CD14-positive monocyte (primary cell): ENCODE measurements at regions not wholly inside any gene's neighbourhood (a gene's known extent, or its start where the extent isn't known, plus 50 kb on each side); places are given as distances from the start of the nearest gene placed in this dataset.

Experiments used
- DNase-seq, 3 donors: peaks; one replicate each; pipeline ENCODE4 v3.0.0-alpha.2; 2011 to 2022
- H2AFZ ChIP-seq: 2 replicates; pipeline ENCODE4 v1.6.0; 2012; ENCODE audit warnings: mild to moderate bottlenecking, low read depth, low read length, inconsistent platforms; ENCODE audit not compliant: insufficient read depth, poor library complexity, severe bottlenecking
- H3K27ac ChIP-seq, 2 donors: 1 replicate in 1 of 2; 2 replicates in 1 of 2; pipeline ENCODE4 v1.5.1; 2012 to 2013; ENCODE audit warnings: low read length in 2 of 2, control low read depth in 1 of 2, inconsistent platforms in 1 of 2, low read depth in 1 of 2, mild to moderate bottlenecking in 1 of 2
- H3K27me3 ChIP-seq, 2 donors: one replicate each; pipeline versions ENCODE4 v1.6.0 to v1.6.1; 2011 to 2013; ENCODE audit warnings: low read length in 2 of 2; ENCODE audit not compliant: control insufficient read depth in 2 of 2, insufficient read depth in 2 of 2
- H3K36me3 ChIP-seq, 2 donors: replicated peaks in 1 of 2; 1 replicate in 1 of 2; 2 replicates in 1 of 2; pipeline versions ENCODE4 v1.5.1 to v1.6.1; 2012 to 2013; ENCODE audit warnings: low read length in 2 of 2, control low read depth in 1 of 2, inconsistent platforms in 1 of 2, mild to moderate bottlenecking in 1 of 2; ENCODE audit not compliant: insufficient read depth in 2 of 2, control insufficient read depth in 1 of 2
- H3K4me1 ChIP-seq, 2 donors: 1 replicate in 1 of 2; 2 replicates in 1 of 2; pipeline versions ENCODE4 v1.5.1 to v1.6.1; 2012 to 2013; ENCODE audit warnings: low read length in 2 of 2, control low read depth in 1 of 2, inconsistent platforms in 1 of 2, mild to moderate bottlenecking in 1 of 2, moderate library complexity in 1 of 2; ENCODE audit not compliant: insufficient read depth in 2 of 2, control insufficient read depth in 1 of 2
- H3K4me2 ChIP-seq: replicated peaks from 2 replicates; pipeline ENCODE3; 2012; ENCODE audit warnings: low read length, moderate library complexity, mild to moderate bottlenecking; ENCODE audit not compliant: poor library complexity, severe bottlenecking; ENCODE audit errors: extremely low read depth
- H3K4me3 ChIP-seq, 3 experiments: fragments of 200-600 bp in 1 of 3; sonication (generic) in 1 of 3; replicated peaks in 1 of 3; 1 replicate in 2 of 3; 2 replicates in 1 of 3; pipeline ENCODE4 v1.5.1; 2011 to 2013; ENCODE audit warnings: low read length in 3 of 3, mild to moderate bottlenecking in 3 of 3, control low read depth in 2 of 3, low read depth in 2 of 3, inconsistent platforms in 1 of 3, moderate library complexity in 1 of 3
- H3K79me2 ChIP-seq: 2 replicates; pipeline ENCODE4 v1.6.0; 2012; ENCODE audit warnings: mild to moderate bottlenecking, control low read depth, inconsistent platforms, low read length, moderate library complexity; ENCODE audit not compliant: insufficient read depth
- H3K9ac ChIP-seq: 2 replicates; pipeline ENCODE4 v1.6.0; 2017; ENCODE audit warnings: low read length, mild to moderate bottlenecking; ENCODE audit not compliant: insufficient read depth, poor library complexity, severe bottlenecking
- H3K9me3 ChIP-seq, 2 donors: replicated peaks in 1 of 2; 1 replicate in 1 of 2; 2 replicates in 1 of 2; pipeline versions ENCODE4 v1.5.1 to v1.6.1; 2012 to 2013; ENCODE audit warnings: low read length in 2 of 2, control low read depth in 1 of 2; ENCODE audit not compliant: control insufficient read depth in 1 of 2, insufficient read depth in 1 of 2
- H4K20me1 ChIP-seq: 2 replicates; pipeline ENCODE4 v1.6.0; 2012; ENCODE audit warnings: mild to moderate bottlenecking, low read length, control low read depth, moderate library complexity; ENCODE audit not compliant: insufficient read depth
- H3K27ac Mint-ChIP-seq, 7 donors: one replicate each; pipeline ENCODE4 v1.8.0; 2020; ENCODE audit warnings: mild to moderate bottlenecking in 7 of 7, mixed read lengths in 7 of 7, moderate library complexity in 6 of 7, inconsistent platforms in 2 of 7
- H3K27me3 Mint-ChIP-seq, 3 donors: one replicate each; pipeline ENCODE4 v1.8.0; 2021 to 2022; ENCODE audit warnings: low read depth in 3 of 3, mild to moderate bottlenecking in 3 of 3, mixed read lengths in 3 of 3, moderate library complexity in 3 of 3, inconsistent platforms in 1 of 3
- H3K36me3 Mint-ChIP-seq, 2 donors: one replicate each; pipeline ENCODE4 v1.8.0; 2020; ENCODE audit warnings: mixed read lengths in 2 of 2, inconsistent platforms in 1 of 2, mild to moderate bottlenecking in 1 of 2
- H3K4me1 Mint-ChIP-seq: one replicate; pipeline ENCODE4 v1.8.0; 2020; ENCODE audit warnings: mild to moderate bottlenecking, mixed read lengths
- H3K4me3 Mint-ChIP-seq, 2 donors: one replicate each; pipeline ENCODE4 v1.8.0; 2020; ENCODE audit warnings: mild to moderate bottlenecking in 2 of 2, mixed read lengths in 2 of 2, moderate library complexity in 1 of 2
- H3K9me3 Mint-ChIP-seq, 7 donors: one replicate each; pipeline ENCODE4 v1.8.0; 2020 to 2022; ENCODE audit warnings: mixed read lengths in 7 of 7, mild to moderate bottlenecking in 6 of 7, moderate library complexity in 6 of 7, inconsistent platforms in 2 of 7
- WGBS: methylation state at CpG from one replicate; pipeline ENCODE4 v1.1.5; 2013; ENCODE audit warnings: missing lambda C conversion rate; ENCODE audit not compliant: insufficient coverage; 5-methylcytosine and 5-hydroxymethylcytosine counted together
- intact Hi-C, 2 donors: fragments of 100-400 bp; cut with micrococcal nuclease; formaldehyde crosslinking; loops; one replicate each; pipeline versions ENCODE4 v1.15.0 to v1.15.1; 2023
- TF ChIP-seq, protein P1 (sequence below): fragments of 200-600 bp; IDR thresholded peaks from one replicate; pipeline ENCODE4 v1.8.0; 2022; ENCODE audit warnings: antibody characterized with exemption, mild to moderate bottlenecking

DNA sequence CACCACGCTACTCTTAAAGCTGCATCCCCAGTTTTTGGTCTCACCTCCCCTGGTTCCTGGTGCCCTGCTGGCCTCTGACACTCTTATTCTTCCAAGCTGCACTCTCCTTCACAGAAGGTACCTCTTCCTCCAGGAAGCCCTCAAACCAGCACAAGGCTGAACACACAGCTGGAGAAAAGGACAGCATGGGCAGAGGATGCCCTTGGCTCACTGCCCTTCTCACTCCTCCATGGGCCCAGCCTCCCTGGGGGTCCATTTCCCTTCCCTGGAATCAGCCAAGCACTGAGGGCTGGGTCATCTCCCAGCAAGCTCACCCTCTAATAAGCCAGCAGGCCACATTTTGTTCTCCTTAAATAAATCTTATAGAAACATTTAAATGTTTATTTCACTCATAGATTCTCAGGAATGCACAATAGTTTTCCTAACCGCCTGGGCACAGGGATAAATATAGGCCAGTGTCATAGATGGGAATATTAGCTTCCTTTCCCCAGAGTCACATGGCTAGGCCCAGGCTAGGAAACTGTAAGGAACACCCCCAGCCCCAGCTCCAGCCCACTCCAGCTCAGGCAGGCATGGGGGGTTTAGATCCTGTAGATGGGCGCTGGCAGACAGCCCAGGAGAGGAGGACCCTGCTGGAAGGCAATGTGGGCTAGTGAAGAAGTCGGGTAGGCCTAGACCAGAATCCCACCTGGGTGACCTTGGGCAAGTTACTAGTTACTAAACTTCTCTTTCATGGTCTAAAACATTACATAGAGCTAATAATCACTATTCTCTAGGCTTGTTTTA is 51.5 kb downstream of the IRAG1 start:
- H3K27ac ChIP-seq: peak overlapping the region; percentile 80 to 85
- H3K27ac Mint-ChIP-seq: peak overlapping the region; percentile 82 to 93 (median 89)
- 0% methylated on average over 1 of the region's 4 CpGs for WGBS

GRCh38 chr11:10641177-10641911 is 52.2 kb downstream of the IRAG1 start:
- TF ChIP-seq, protein P1, sequence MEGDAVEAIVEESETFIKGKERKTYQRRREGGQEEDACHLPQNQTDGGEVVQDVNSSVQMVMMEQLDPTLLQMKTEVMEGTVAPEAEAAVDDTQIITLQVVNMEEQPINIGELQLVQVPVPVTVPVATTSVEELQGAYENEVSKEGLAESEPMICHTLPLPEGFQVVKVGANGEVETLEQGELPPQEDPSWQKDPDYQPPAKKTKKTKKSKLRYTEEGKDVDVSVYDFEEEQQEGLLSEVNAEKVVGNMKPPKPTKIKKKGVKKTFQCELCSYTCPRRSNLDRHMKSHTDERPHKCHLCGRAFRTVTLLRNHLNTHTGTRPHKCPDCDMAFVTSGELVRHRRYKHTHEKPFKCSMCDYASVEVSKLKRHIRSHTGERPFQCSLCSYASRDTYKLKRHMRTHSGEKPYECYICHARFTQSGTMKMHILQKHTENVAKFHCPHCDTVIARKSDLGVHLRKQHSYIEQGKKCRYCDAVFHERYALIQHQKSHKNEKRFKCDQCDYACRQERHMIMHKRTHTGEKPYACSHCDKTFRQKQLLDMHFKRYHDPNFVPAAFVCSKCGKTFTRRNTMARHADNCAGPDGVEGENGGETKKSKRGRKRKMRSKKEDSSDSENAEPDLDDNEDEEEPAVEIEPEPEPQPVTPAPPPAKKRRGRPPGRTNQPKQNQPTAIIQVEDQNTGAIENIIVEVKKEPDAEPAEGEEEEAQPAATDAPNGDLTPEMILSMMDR: no peak
- intact Hi-C loops: no loop called here
- H3K9me3 Mint-ChIP-seq: peaks cover 0 to 3% (median 0%) of the 10 kb centered on the region in 7 donors
- Histone ChIP-seq H3K4me3 (peak overlapping the region in 1 of 3 experiments; percentile 56), H3K4me2 (peak overlapping the region; percentile 61), H3K9me3 (no peaks in the 10 kb centered on the region), H4K20me1 (no peaks in the 10 kb centered on the region), H2AFZ (peak overlapping the region; percentile 70), H3K27me3 (no peaks in the 10 kb centered on the region), H3K79me2 (no peaks in the 10 kb centered on the region), H3K4me1 (peaks cover 54 to 58% of the 10 kb centered on the region in 2 donors), H3K36me3 (no peaks in the 10 kb centered on the region), H3K27ac (peak overlapping the region; percentile 80 to 85), H3K9ac (no peak overlapping the region)
- DNase-seq: peak; percentile 57 to 66 (median 66)
- H3K4me1 Mint-ChIP-seq: peaks cover 59% of the 10 kb centered on the region
- 68% methylated on average over 5 of the region's 9 CpGs for WGBS
- H3K36me3 Mint-ChIP-seq: peaks cover 0 to 2% of the 10 kb centered on the region in 2 donors
- H3K4me3 Mint-ChIP-seq: peak overlapping the region; percentile 16 to 76
- peaks cover 0 to 2% (median 1%) of the 10 kb centered on the region in 3 donors for H3K27me3 Mint-ChIP-seq
- peak overlapping the region; percentile 82 to 93 (median 89) for H3K27ac Mint-ChIP-seq

More for the DNA sequence above, 51.5 kb downstream of the IRAG1 start:
- intact Hi-C loops: no loop called here
- H3K4me1 ChIP-seq: peaks cover 58 to 64% of the 10 kb centered on the region in 2 donors
- Mint-ChIP-seq H3K4me3 (peak overlapping the region; percentile 16 to 76), H3K9me3 (peaks cover 0 to 3% (median 0%) of the 10 kb centered on the region in 7 donors), H3K4me1 (peaks cover 62% of the 10 kb centered on the region), H3K36me3 (peaks cover 0 to 4% of the 10 kb centered on the region in 2 donors), H3K27me3 (peaks cover 0 to 2% (median 1%) of the 10 kb centered on the region in 3 donors)
- peak overlapping the region in 1 of 3 experiments; percentile 56 for H3K4me3 ChIP-seq
- H3K9ac ChIP-seq: no peak overlapping the region
- H2AFZ ChIP-seq: peak overlapping the region; percentile 70
- H3K9me3 ChIP-seq: no peaks in the 10 kb centered on the region
- H3K27me3 ChIP-seq: no peaks in the 10 kb centered on the region
- no peaks in the 10 kb centered on the region for H3K36me3 ChIP-seq
- H3K4me2 ChIP-seq: peak overlapping the region; percentile 61
- H3K79me2 ChIP-seq: no peaks in the 10 kb centered on the region
- TF ChIP-seq, protein P1: no peak
- DNase-seq: no peak
- H4K20me1 ChIP-seq: no peaks in the 10 kb centered on the region
